ENCODE measurements at regions not wholly inside any gene's neighbourhood (a gene's known extent, or its start where the extent isn't known, plus 50 kb on each side); places are given as distances from the start of the nearest gene placed in this dataset.

GRCh38 chr2:81195017-81195773, 890.6 kb upstream of the LRRTM1 start:
- TF ChIP-seq GATA3 (IDR thresholded peaks at IDR 0.05; ENCODE audit: low read depth, low read length), result no peak
- no peak for TF ChIP-seq GATA2 (IDR thresholded peaks at IDR 0.05; ENCODE audit: low read depth, low read length)

All from SH-SY5Y (cell line).